SH-SY5Y (cell line): ENCODE measurements at regions not wholly inside any gene's neighbourhood (a gene's known extent, or its start where the extent isn't known, plus 50 kb on each side); places are given as distances from the start of the nearest gene placed in this dataset.

ENCODE experiments used
- GATA2 ChIP-seq: IDR thresholded peaks from 2 replicates; pipeline ENCODE4 v1.6.1; 2011; ENCODE audit warnings: mild to moderate bottlenecking, low read depth, low read length
- GATA3 ChIP-seq: IDR thresholded peaks from 2 replicates; pipeline ENCODE4 v1.6.1; 2011; ENCODE audit warnings: low read depth, mild to moderate bottlenecking, low read length, moderate library complexity

DNA sequence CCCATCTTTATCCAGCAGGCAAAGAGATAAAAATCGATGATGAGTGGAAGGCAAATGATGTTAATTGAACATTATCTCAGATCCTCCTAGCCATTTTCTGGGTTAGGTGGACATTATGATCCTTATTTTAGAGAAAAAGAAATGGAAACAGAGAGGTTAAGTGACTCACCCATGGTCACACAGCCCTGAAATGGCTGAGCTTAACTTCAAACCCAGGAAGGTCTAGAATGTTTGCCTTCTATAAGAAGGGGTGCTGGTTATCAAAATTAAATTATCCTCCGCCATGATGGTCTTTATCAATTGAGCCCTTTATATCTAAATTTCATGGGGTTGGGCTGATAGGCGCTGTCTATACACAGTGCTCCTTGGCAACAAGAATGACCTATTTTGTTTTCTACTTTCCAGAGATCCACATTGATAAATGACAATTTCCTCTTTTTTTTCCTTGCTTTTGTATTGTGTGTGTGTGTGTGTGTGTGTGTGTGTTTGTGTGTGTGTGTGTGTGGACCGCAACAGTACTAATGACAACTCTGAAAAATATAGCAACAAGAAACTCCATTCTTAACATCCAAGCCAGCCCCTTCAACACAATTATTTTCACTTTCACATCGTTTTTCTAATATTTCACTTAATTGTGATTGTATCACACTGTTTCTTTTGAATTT lies 571.9 kb downstream of the VRK1 start:
- TF ChIP-seq GATA2 (no peak), GATA3 (no peak)

DNA sequence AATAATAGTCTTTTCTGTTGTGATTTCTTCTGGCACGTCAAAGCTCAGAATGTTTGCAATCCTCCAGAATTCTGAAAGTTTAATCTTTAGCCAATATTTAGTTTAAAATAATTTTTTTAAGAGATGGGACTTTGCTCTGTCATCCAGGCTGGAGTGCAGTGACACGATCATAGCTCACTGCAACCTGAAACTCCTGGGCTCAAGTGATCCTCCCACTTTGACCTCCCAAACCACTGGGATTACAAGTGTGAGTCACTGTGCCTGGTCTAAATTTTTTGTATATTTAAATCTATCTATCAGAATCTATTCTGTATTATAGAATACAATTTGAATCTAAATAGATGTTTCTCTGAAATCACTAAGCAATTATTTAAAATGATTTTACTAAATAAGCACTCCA lies 572.7 kb downstream of the VRK1 start:
- TF ChIP-seq GATA3, result no peak

DNA sequence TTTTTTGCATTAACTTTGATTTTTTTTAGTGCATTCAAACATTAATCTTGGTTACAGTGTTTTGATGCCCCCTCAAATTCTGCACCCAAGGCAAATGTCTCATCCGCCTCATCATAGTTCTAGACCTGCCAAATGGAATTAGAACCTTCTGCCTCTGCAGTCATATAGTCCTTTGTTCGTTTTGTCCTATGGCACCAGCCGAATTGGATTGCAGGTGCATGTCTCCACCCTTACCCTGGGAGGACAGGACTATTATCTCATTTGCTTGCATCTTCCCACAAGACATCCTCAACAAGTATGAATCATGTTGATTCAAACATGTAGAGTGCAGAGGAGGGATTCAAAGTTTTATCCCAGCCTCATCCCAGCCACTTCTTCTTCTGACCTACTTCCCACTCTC lies 579.1 kb downstream of the VRK1 start:
- TF ChIP-seq GATA3 (no peak), GATA2 (no peak)

DNA sequence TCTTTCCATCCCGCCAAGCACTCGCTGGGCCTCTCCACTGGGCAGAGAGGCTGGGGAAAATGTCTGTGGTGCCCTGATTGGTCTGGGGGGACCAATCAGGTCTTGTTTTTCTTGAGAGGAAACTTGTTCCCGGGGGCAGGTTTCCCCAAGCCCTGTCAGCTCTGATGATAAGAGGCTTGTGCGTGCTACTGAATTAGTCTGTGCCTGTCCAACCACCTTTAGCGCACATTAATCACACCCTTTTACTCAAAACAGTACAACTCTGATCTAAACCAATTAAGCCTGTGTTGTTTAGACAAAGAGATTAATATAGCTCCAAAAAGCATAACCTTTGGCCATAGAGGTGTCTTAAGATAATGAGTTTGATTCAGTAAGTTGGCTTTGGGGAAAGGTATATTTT lies 580.4 kb downstream of the VRK1 start:
- TF ChIP-seq GATA2 (no peak), GATA3 (no peak)

- TF ChIP-seq GATA2, result no peak
Observed at GRCh38 chr14:97379091-97379531, 581.9 kb downstream of the VRK1 start.

- TF ChIP-seq GATA3, result no peak
- no peak for TF ChIP-seq GATA2
Observed at GRCh38 chr14:97380539-97380941, 583.4 kb downstream of the VRK1 start.

- TF ChIP-seq GATA3 (no peak), GATA2 (no peak)
Observed at GRCh38 chr14:97381309-97381708, 584.1 kb downstream of the VRK1 start.

DNA sequence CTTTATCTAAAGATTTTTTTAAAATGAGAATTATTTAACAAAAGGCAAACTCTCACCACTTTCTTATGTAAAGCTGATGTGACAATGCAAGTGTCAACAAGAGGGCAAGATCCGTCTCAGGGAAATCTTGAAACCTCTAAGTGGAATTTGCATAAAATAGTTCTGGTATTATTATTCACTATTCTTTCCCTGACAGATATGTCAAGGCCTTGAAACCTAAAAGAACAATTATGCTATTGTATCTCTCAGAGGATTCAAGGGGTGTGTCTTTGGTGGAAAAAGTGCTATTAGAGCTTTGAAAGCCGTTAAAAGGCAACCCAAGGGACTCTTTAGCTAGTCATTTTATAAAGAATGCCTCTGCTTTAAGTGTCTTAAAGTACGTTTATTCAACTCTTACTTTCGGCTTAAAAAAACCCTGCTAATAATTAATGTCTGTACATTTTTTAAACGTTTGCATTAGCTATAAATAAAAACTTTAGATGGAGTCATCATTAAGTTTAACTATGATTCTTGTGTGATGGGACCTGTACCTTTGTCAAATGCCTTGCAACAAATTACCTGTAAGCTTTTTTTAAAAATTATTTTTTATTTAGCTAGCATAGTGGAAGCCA lies 585.5 kb downstream of the VRK1 start:
- TF ChIP-seq GATA2, result no peak
- no peak for TF ChIP-seq GATA3

DNA sequence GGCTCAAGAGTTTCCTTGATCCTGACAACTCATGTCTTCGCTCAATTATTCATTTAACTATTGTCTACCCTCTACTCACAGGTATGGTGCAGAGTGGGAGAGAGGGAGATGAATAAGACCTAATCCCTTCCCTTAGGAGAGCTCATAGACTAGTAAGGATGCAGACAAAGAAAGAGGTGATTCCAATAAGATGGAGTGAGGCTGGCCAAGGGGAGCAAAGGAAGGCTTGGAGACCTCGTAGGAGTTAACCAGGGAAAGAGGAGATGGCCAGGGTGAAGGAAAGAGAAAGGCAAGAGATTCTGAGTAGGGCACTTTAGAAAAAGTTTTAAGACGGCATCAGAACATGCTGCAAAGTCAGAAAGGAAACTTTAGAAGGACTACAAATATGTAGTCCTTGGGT lies 588.5 kb downstream of the VRK1 start:
- no peak for TF ChIP-seq GATA2
- TF ChIP-seq GATA3, result no peak

DNA sequence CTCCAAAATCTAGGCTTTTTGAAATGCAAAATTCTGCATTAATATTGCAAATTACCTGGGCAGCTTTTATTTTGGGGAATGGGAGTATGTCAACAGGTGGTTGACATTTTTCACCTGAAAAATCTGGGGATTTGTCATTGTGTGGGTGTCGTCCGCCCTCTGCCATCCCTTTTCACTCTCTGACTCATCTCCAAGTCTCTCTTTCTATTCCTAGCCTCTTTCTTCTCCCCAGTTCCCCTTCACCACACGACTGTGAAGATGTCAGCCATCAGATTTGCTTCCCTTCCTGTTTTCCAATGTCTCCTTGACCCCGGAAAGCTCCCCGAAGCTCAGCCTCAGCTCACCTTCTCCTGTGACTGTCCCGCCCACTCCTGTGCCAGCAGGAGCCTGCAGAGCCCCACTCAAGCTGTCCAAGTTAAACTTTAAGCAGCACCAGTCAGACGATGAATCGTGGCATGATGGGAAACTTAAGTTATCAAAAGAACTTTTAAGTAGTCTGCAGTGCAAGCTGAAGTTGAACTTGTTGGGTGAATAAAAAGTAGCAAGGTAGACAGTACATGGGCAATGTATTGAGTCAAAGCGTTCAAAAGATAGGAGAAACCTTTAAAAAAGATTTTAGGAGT lies 590.2 kb downstream of the VRK1 start:
- TF ChIP-seq GATA3 (no peak), GATA2 (no peak)

DNA sequence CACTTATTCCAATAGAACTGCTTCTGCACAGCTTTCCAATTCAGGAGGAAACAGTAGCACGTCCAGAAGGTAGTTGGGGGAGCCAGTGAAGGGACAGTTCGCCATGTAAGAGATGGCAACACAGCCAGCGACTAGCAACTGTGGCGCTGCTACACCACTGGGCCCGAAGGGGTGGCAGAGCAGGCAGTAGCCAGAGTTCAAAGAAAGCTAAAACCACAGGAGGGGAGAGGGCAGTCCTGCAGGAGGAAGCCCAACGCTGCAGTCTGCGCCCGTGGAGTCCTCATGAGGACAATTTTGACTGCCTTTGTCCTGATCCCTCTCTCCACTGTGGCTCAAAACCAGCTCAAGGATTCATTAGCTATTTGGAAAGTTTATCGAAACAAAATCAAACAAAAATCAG lies 591.2 kb downstream of the VRK1 start:
- TF ChIP-seq GATA3 (no peak), GATA2 (no peak)

GRCh38 chr14:97390096-97390724 lies 593.0 kb downstream of the VRK1 start:
- TF ChIP-seq GATA3, result no peak
- TF ChIP-seq GATA2, result no peak

DNA sequence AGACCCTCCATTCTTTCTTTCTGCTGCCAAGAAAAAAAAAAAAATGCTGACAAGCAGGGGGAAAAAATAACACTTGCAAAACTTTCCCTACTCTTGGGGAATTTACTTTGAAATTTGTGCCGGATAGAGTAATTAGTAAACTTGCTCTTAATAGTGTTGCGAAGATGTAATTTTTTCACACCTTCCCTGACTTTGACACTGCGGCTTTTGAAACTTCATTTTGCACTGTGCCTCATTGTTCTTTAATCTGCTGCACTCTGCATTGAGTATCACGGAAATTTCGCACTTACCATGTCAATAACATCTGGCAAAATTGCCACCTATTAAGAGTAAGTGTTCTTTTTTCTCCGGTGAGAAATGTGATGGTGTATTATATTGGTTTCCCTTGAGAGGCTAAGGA lies 596.1 kb downstream of the VRK1 start:
- TF ChIP-seq GATA3 (no peak), GATA2 (no peak)

- TF ChIP-seq GATA2 (no peak), GATA3 (no peak)
Observed at GRCh38 chr14:97395068-97395467, 597.9 kb downstream of the VRK1 start.

GRCh38 chr14:97401714-97402113 lies 604.5 kb downstream of the VRK1 start:
- TF ChIP-seq GATA2 (no peak), GATA3 (no peak)
